ENCODE measurements at regions not wholly inside any gene's neighbourhood (a gene's known extent, or its start where the extent isn't known, plus 50 kb on each side); places are given as distances from the start of the nearest gene placed in this dataset.

DNA sequence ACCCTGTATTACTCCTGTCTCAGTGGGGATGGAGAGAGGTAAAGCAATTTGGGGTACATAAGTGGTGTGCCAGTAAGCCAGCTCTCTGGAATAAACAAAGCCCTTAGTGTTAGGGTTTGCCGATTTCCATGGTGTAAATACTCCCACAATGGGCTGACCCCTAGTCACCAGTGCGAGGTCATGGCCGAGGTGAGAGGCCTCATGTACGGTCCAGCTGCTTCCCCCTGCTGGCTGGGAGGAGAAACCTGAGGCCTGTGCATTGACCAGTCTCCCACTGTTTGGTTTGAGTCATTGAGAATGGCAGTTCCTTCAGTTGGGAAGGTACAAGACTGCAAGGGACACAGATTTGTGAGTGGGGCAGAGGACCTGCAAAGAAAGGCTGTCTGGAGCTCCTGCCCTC, 382.0 kb downstream of the CDH26 start:
- WGBS = 93% methylated on average over 4 of the region's 4 CpGs

DNA sequence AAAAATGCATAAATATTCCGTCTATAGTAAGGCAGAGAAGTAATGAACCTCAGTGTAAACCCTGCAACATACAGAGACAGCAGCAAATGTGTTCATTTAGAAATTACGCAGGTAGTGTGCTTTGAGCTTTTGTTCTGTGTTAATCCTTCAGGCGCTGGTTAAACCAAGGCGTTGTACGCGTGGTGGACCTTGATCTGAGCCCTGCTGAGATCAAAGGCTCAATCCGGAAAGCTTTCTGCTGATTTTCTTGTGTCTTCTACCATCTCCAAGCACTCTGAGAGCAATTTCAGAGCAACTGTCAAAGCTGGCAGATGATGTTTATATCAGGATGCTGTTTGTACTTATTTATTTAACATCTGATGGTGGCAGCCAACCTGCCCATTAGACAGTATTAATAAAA, 382.8 kb downstream of the CDH26 start:
- no peak for DNase-seq (ENCODE audit: low read depth in 6 of 9, low spot score in 9 of 9)
- Histone ChIP-seq H3K4me1 (ENCODE audit: control insufficient read depth in 2 of 2, insufficient read depth in 2 of 2, low read length in 2 of 2) (no peaks in the 10 kb centered on the region), H3K9me3 (ENCODE audit: control insufficient read depth in 2 of 2, insufficient read depth in 1 of 2, low read length in 1 of 2) (no peaks in the 10 kb centered on the region), H3K36me3 (ENCODE audit: control insufficient read depth in 2 of 2, insufficient read depth in 2 of 2, low read length in 1 of 2) (no peaks in the 10 kb centered on the region), H3K4me3 (ENCODE audit: low read length in 2 of 2) (no peak overlapping the region), H3K27me3 (ENCODE audit: control insufficient read depth in 2 of 2, insufficient read depth in 1 of 2, low read length in 1 of 2) (no peaks in the 10 kb centered on the region), H3K27ac (ENCODE audit: low read depth in 1 of 2, low read length in 1 of 2) (no peak overlapping the region)
- 89% methylated on average over 7 of the region's 7 CpGs for WGBS

More for the DNA sequence above, 382.0 kb downstream of the CDH26 start:
- Histone ChIP-seq H3K9me3 (ENCODE audit: control insufficient read depth in 2 of 2, insufficient read depth in 1 of 2, low read length in 1 of 2) (no peaks in the 10 kb centered on the region), H3K4me1 (ENCODE audit: control insufficient read depth in 2 of 2, insufficient read depth in 2 of 2, low read length in 2 of 2) (no peaks in the 10 kb centered on the region), H3K27ac (ENCODE audit: low read depth in 1 of 2, low read length in 1 of 2) (no peak overlapping the region), H3K27me3 (ENCODE audit: control insufficient read depth in 2 of 2, insufficient read depth in 1 of 2, low read length in 1 of 2) (no peaks in the 10 kb centered on the region), H3K36me3 (ENCODE audit: control insufficient read depth in 2 of 2, insufficient read depth in 2 of 2, low read length in 1 of 2) (no peaks in the 10 kb centered on the region), H3K4me3 (ENCODE audit: low read length in 2 of 2) (no peak overlapping the region)
- no peak for DNase-seq (ENCODE audit: low read depth in 6 of 9, low spot score in 9 of 9)

DNA sequence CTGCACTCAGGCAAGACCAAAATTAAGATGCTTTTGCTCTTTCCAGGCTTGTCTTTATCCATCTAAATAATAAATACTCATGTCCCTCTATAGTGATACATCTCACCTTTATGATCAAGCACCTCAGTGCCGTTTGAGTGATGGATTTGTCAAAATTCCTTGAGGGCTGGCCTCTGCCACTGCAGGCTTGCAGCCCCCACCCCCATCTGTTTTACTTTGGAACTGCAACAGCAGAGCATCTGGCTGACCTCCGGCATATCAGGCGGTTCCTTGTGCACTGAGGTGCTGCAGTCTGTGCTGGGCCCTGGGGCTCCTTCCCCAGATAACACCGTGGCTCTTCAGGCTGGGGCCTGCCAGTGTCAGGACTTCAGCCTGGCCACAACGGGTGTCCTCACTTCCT, 386.9 kb downstream of the CDH26 start:
- Histone ChIP-seq H3K9me3 (ENCODE audit: control insufficient read depth in 2 of 2, insufficient read depth in 1 of 2, low read length in 1 of 2) (no peaks in the 10 kb centered on the region), H3K4me3 (ENCODE audit: low read length in 2 of 2) (no peak overlapping the region), H3K36me3 (ENCODE audit: control insufficient read depth in 2 of 2, insufficient read depth in 2 of 2, low read length in 1 of 2) (no peaks in the 10 kb centered on the region), H3K27me3 (ENCODE audit: control insufficient read depth in 2 of 2, insufficient read depth in 1 of 2, low read length in 1 of 2) (no peaks in the 10 kb centered on the region), H3K27ac (ENCODE audit: low read depth in 1 of 2, low read length in 1 of 2) (no peak overlapping the region), H3K4me1 (ENCODE audit: control insufficient read depth in 2 of 2, insufficient read depth in 2 of 2, low read length in 2 of 2) (no peaks in the 10 kb centered on the region)
- no peak for DNase-seq (ENCODE audit: low read depth in 6 of 9, low spot score in 9 of 9)
- 95% methylated on average over 5 of the region's 5 CpGs for WGBS

DNA sequence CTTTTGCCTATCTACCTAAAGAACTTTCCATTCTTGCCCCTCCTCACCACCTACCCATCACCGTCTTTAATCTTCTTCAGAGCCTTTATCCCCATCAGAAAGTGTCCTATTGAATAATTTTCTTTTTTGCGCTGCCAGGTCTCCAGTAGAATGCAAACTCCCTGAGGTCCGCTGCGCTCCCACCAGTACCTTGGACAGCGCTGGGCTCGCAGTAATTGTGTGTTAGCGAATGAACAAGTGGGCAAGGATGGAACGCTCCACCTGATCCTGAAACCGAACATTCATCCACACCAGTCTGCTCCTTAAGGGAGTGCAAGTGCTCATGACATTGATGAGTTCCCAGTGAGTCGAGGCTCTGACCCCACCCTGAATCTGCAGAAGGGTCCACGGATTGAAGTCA, 391.2 kb downstream of the CDH26 start:
- 95% methylated on average over 11 of the region's 11 CpGs for WGBS
- Histone ChIP-seq H3K27ac (ENCODE audit: low read depth in 1 of 2, low read length in 1 of 2) (no peak overlapping the region), H3K4me3 (ENCODE audit: low read length in 2 of 2) (no peak overlapping the region)

DNA sequence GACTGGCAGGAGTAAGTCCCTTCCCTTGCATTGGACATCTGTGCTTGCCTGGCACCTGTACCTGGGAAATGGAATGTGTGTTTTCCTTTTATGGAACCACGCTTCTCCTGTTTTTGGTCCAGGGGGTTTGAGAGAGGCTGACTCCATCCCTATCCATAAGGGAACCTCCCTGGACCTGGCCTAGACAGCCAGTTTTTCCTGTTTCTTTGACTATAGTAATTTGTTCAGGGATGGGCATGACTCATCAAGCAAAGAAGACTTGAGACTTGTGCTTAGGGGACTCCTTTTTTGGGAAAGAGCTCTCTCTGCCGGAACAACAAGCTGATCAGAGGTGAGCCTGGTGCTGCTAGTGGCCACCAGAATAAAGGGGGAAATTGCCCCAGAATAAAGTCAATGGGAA, 393.8 kb downstream of the CDH26 start:
- Histone ChIP-seq H3K27me3 (ENCODE audit: control insufficient read depth in 2 of 2, insufficient read depth in 1 of 2, low read length in 1 of 2) (no peaks in the 10 kb centered on the region), H3K9me3 (ENCODE audit: control insufficient read depth in 2 of 2, insufficient read depth in 1 of 2, low read length in 1 of 2) (no peaks in the 10 kb centered on the region), H3K4me1 (ENCODE audit: control insufficient read depth in 2 of 2, insufficient read depth in 2 of 2, low read length in 2 of 2) (no peaks in the 10 kb centered on the region), H3K27ac (ENCODE audit: low read depth in 1 of 2, low read length in 1 of 2) (no peak overlapping the region), H3K4me3 (ENCODE audit: low read length in 2 of 2) (no peak overlapping the region), H3K36me3 (ENCODE audit: control insufficient read depth in 2 of 2, insufficient read depth in 2 of 2, low read length in 1 of 2) (no peaks in the 10 kb centered on the region)
- 72% methylated on average over 2 of the region's 2 CpGs for WGBS
- DNase-seq (ENCODE audit: low read depth in 6 of 9, low spot score in 9 of 9) = no peak

More for the DNA sequence above, 391.2 kb downstream of the CDH26 start:
- no peaks in the 10 kb centered on the region for H3K4me1 ChIP-seq (ENCODE audit: control insufficient read depth in 2 of 2, insufficient read depth in 2 of 2, low read length in 2 of 2)
- H3K9me3 ChIP-seq (ENCODE audit: control insufficient read depth in 2 of 2, insufficient read depth in 1 of 2, low read length in 1 of 2) = no peaks in the 10 kb centered on the region
- H3K27me3 ChIP-seq (ENCODE audit: control insufficient read depth in 2 of 2, insufficient read depth in 1 of 2, low read length in 1 of 2) = no peaks in the 10 kb centered on the region
- no peak for DNase-seq (ENCODE audit: low read depth in 6 of 9, low spot score in 9 of 9)
- no peaks in the 10 kb centered on the region for H3K36me3 ChIP-seq (ENCODE audit: control insufficient read depth in 2 of 2, insufficient read depth in 2 of 2, low read length in 1 of 2)

DNA sequence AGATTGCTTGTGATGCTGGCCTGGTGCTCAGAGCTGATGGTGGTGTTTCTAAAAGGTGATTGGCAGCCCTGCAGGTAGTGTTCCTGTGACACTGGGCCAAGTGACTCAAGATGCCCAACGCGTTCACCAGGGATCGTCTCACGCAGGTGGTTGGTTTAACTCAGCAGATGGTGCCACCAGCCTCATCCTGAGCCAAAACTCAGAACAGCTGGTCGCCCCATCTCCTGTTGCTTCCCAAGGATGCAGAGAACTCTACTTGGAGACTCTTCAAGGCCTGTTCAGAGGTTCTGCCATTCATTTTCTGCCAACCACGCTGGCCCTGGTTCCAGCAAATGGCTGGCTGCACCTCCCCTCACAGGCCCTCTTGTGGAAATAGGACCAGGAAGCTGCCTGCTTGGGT, 394.4 kb downstream of the CDH26 start:
- H3K27ac ChIP-seq (ENCODE audit: low read depth in 1 of 2, low read length in 1 of 2) = no peak overlapping the region
- DNase-seq (ENCODE audit: low read depth in 6 of 9, low spot score in 9 of 9) = no peak
- WGBS = 88% methylated on average over 6 of the region's 6 CpGs
- H3K36me3 ChIP-seq (ENCODE audit: control insufficient read depth in 2 of 2, insufficient read depth in 2 of 2, low read length in 1 of 2) = no peaks in the 10 kb centered on the region
- H3K9me3 ChIP-seq (ENCODE audit: control insufficient read depth in 2 of 2, insufficient read depth in 1 of 2, low read length in 1 of 2) = no peaks in the 10 kb centered on the region
- H3K4me3 ChIP-seq (ENCODE audit: low read length in 2 of 2) = no peak overlapping the region
- H3K27me3 ChIP-seq (ENCODE audit: control insufficient read depth in 2 of 2, insufficient read depth in 1 of 2, low read length in 1 of 2) = no peaks in the 10 kb centered on the region
- H3K4me1 ChIP-seq (ENCODE audit: control insufficient read depth in 2 of 2, insufficient read depth in 2 of 2, low read length in 2 of 2) = no peaks in the 10 kb centered on the region

DNA sequence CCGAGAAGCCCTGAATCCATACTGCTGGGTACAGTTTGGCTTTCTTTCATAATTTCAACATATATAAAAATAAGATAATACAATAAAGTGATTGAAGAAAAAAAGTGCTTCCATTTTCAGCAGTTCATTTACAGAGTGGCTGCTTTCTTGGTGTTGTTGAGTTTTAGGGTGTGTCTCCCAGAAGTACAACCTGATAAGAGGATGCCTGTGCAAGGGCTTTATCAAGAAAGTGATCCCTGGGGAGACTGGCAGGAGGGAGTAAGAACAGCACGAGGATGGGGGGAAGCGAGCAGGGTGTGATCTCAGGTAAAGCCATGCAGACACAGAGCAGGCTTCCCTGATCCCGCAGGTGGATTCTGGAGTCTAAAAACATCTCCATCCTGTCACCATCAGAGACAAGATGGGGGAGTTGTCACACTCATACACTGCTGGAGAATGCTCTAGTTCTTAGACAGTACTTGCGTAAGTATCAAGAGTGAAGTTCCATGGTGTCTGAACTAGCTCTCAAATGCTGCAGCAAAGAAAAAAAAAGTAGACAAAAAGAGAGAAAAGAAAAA, 395.9 kb downstream of the CDH26 start:
- no peaks in the 10 kb centered on the region for H3K36me3 ChIP-seq (ENCODE audit: control insufficient read depth in 2 of 2, insufficient read depth in 2 of 2, low read length in 1 of 2)
- H3K27me3 ChIP-seq (ENCODE audit: control insufficient read depth in 2 of 2, insufficient read depth in 1 of 2, low read length in 1 of 2) = no peaks in the 10 kb centered on the region
- no peak for DNase-seq (ENCODE audit: low read depth in 6 of 9, low spot score in 9 of 9)
- H3K27ac ChIP-seq (ENCODE audit: low read depth in 1 of 2, low read length in 1 of 2) = no peak overlapping the region
- no peaks in the 10 kb centered on the region for H3K9me3 ChIP-seq (ENCODE audit: control insufficient read depth in 2 of 2, insufficient read depth in 1 of 2, low read length in 1 of 2)
- no peaks in the 10 kb centered on the region for H3K4me1 ChIP-seq (ENCODE audit: control insufficient read depth in 2 of 2, insufficient read depth in 2 of 2, low read length in 2 of 2)
- WGBS = 80% methylated on average over 5 of the region's 5 CpGs
- H3K4me3 ChIP-seq (ENCODE audit: low read length in 2 of 2) = no peak overlapping the region

DNA sequence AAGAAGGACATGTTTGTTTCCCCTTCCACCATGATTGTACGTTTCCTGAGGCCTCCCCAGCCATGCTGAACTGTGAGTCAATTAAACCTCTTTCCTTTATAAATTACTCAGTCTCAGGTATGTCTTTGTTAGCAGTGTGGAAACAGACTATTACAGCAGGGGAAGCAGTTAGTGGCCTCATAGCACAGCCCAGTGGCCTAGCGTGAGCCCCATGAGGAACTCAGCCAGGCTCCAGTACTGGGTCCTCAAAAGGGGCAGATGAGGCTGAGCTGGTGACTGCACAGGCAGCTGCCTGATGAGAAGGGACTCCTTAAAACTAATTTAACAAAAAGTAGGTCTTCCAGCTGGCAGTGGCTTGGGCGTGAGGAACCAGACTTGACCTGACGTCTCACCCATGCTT, 399.9 kb downstream of the CDH26 start:
- Histone ChIP-seq H3K27ac (ENCODE audit: low read depth in 1 of 2, low read length in 1 of 2) (no peak overlapping the region), H3K4me3 (ENCODE audit: low read length in 2 of 2) (no peak overlapping the region), H3K9me3 (ENCODE audit: control insufficient read depth in 2 of 2, insufficient read depth in 1 of 2, low read length in 1 of 2) (no peaks in the 10 kb centered on the region), H3K36me3 (ENCODE audit: control insufficient read depth in 2 of 2, insufficient read depth in 2 of 2, low read length in 1 of 2) (no peaks in the 10 kb centered on the region), H3K27me3 (ENCODE audit: control insufficient read depth in 2 of 2, insufficient read depth in 1 of 2, low read length in 1 of 2) (no peaks in the 10 kb centered on the region), H3K4me1 (ENCODE audit: control insufficient read depth in 2 of 2, insufficient read depth in 2 of 2, low read length in 2 of 2) (no peaks in the 10 kb centered on the region)
- WGBS = 93% methylated on average over 4 of the region's 4 CpGs
- DNase-seq (ENCODE audit: low read depth in 6 of 9, low spot score in 9 of 9) = no peak

DNA sequence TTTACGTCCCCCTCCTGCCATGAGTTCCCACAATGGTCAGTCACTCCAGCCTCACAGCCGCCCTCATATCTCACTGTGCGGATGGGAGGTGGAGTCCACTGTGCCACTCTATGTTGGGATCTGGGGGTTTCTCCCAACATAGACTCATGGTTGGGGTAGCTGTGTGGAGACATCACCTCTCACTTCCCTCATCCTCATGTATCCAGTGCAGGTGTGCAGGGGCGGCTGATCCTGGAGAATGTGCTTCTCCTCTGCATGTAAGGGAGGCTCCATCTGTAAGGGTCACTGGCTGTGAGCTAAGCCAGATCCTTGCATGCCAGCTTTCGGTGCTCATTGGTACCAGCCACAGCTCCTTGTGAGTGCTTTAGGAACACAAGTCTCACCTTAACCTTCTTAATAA, 400.8 kb downstream of the CDH26 start:
- H3K36me3 ChIP-seq (ENCODE audit: control insufficient read depth in 2 of 2, insufficient read depth in 2 of 2, low read length in 1 of 2) = no peaks in the 10 kb centered on the region
- no peak for DNase-seq (ENCODE audit: low read depth in 6 of 9, low spot score in 9 of 9)
- H3K4me3 ChIP-seq (ENCODE audit: low read length in 2 of 2) = no peak overlapping the region
- no peak overlapping the region for H3K27ac ChIP-seq (ENCODE audit: low read depth in 1 of 2, low read length in 1 of 2)
- no peaks in the 10 kb centered on the region for H3K9me3 ChIP-seq (ENCODE audit: control insufficient read depth in 2 of 2, insufficient read depth in 1 of 2, low read length in 1 of 2)
- H3K4me1 ChIP-seq (ENCODE audit: control insufficient read depth in 2 of 2, insufficient read depth in 2 of 2, low read length in 2 of 2) = no peaks in the 10 kb centered on the region
- WGBS = 97% methylated on average over 5 of the region's 5 CpGs
- H3K27me3 ChIP-seq (ENCODE audit: control insufficient read depth in 2 of 2, insufficient read depth in 1 of 2, low read length in 1 of 2) = no peaks in the 10 kb centered on the region

All from thymus (tissue), 11 donors.